Fibroblast of lung (primary cell): ENCODE measurements at regions not wholly inside any gene's neighbourhood (a gene's known extent, or its start where the extent isn't known, plus 50 kb on each side); places are given as distances from the start of the nearest gene placed in this dataset.

Source experiments
- DNase-seq, 2 donors: peaks; one replicate each; pipeline versions ENCODE4 v3.0.0 to v3.0.0-alpha.2; 2010; ENCODE audit warnings: low read depth in 2 of 2
- H2AFZ ChIP-seq: 2 replicates; pipeline ENCODE4 v1.5.1; 2012; ENCODE audit warnings: low read length, control low read depth, inconsistent platforms
- H3K27ac ChIP-seq: 2 replicates; pipeline ENCODE4 v1.5.1; 2011; ENCODE audit warnings: low read length, control low read depth; ENCODE audit not compliant: insufficient read depth
- H3K27me3 ChIP-seq: 2 replicates; pipeline ENCODE4 v1.5.1; 2011; ENCODE audit warnings: mild to moderate bottlenecking, low read length; ENCODE audit not compliant: control insufficient read depth, insufficient read depth
- H3K36me3 ChIP-seq: 2 replicates; pipeline ENCODE4 v1.5.1; 2011; ENCODE audit warnings: low read length; ENCODE audit not compliant: control insufficient read depth, insufficient read depth
- H3K4me1 ChIP-seq: 2 replicates; pipeline ENCODE4 v1.5.1; 2011; ENCODE audit warnings: low read length; ENCODE audit not compliant: control insufficient read depth, insufficient read depth; ENCODE audit errors: extremely low read depth
- H3K4me2 ChIP-seq: 2 replicates; pipeline ENCODE4 v1.5.1; 2011; ENCODE audit warnings: low read length, control low read depth; ENCODE audit not compliant: insufficient read depth; ENCODE audit errors: extremely low read depth
- H3K4me3 ChIP-seq, 4 experiments: fragments of 200-600 bp in 1 of 4; sonication (generic) in 1 of 4; replicated peaks in 1 of 4; 2 replicates each; pipeline ENCODE4 v1.5.1; 2011 to 2016; ENCODE audit warnings: low read length in 4 of 4, low read depth in 3 of 4, mild to moderate bottlenecking in 3 of 4, control low read depth in 2 of 4, inconsistent platforms in 1 of 4, mixed read lengths in 1 of 4; ENCODE audit not compliant: insufficient read depth in 1 of 4; ENCODE audit errors: control extremely low read depth in 1 of 4
- H3K79me2 ChIP-seq: 2 replicates; pipeline ENCODE4 v1.5.1; 2012; ENCODE audit warnings: mild to moderate bottlenecking, low read length, inconsistent platforms; ENCODE audit not compliant: control insufficient read depth, insufficient read depth
- H3K9ac ChIP-seq: 2 replicates; pipeline ENCODE4 v1.5.1; 2011; ENCODE audit warnings: mild to moderate bottlenecking, low read length, control low read depth; ENCODE audit not compliant: insufficient read depth
- H3K9me3 ChIP-seq: 2 replicates; pipeline ENCODE4 v1.5.1; 2012; ENCODE audit warnings: low read depth, low read length; ENCODE audit not compliant: control insufficient read depth, insufficient read depth
- H4K20me1 ChIP-seq: 2 replicates; pipeline ENCODE4 v1.5.1; 2011; ENCODE audit warnings: low read length; ENCODE audit not compliant: control insufficient read depth, insufficient read depth; ENCODE audit errors: extremely low read depth
- EZH2 ChIP-seq: IDR thresholded peaks from 2 replicates; pipeline ENCODE4 v1.5.1; 2012; ENCODE audit warnings: low read length, control low read depth, mild to moderate bottlenecking; ENCODE audit errors: missing control alignments
- TF ChIP-seq, protein P1 (sequence below), 2 donors: IDR thresholded peaks in 1 of 2; conservative IDR thresholded peaks in 1 of 2; 1 replicate in 1 of 2; 2 replicates in 1 of 2; pipeline ENCODE4 v1.5.1; 2011 to 2012; ENCODE audit warnings: low read length in 2 of 2, control low read depth in 1 of 2, inconsistent platforms in 1 of 2, low read depth in 1 of 2, mild to moderate bottlenecking in 1 of 2

DNA sequence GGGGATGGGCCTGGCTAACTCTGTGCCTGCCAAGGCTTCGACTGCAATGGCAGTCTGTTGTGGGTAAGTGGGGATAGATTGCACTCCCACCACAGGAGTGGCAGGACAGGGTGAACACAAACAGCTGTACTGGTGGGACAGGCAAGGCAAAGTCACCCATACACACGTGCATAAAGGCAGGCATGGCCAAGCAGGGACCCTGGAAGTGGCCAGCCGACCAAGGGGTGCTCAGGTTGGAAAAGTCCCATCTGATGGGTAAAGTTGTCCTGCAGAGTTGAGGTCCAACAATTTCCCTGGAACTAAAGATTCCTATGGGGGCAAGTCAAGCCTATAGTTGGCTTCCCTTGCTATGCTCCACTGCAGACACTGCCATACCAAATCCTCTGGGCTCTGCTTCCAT lies 1961.9 kb upstream of the ADGRL3 start:
- Histone ChIP-seq H4K20me1 (no peaks in the 10 kb centered on the region), H3K36me3 (no peaks in the 10 kb centered on the region), H3K9me3 (no peaks in the 10 kb centered on the region), H3K4me1 (no peaks in the 10 kb centered on the region), H3K9ac (no peak overlapping the region), H3K4me3 (no peak overlapping the region), H3K27ac (no peak overlapping the region), H3K79me2 (no peaks in the 10 kb centered on the region), H3K27me3 (no peaks in the 10 kb centered on the region), H3K4me2 (no peak overlapping the region), H2AFZ (no peak overlapping the region)
- no peak for DNase-seq
- TF ChIP-seq EZH2, result no peak
- TF ChIP-seq, protein P1, sequence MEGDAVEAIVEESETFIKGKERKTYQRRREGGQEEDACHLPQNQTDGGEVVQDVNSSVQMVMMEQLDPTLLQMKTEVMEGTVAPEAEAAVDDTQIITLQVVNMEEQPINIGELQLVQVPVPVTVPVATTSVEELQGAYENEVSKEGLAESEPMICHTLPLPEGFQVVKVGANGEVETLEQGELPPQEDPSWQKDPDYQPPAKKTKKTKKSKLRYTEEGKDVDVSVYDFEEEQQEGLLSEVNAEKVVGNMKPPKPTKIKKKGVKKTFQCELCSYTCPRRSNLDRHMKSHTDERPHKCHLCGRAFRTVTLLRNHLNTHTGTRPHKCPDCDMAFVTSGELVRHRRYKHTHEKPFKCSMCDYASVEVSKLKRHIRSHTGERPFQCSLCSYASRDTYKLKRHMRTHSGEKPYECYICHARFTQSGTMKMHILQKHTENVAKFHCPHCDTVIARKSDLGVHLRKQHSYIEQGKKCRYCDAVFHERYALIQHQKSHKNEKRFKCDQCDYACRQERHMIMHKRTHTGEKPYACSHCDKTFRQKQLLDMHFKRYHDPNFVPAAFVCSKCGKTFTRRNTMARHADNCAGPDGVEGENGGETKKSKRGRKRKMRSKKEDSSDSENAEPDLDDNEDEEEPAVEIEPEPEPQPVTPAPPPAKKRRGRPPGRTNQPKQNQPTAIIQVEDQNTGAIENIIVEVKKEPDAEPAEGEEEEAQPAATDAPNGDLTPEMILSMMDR (conservative IDR thresholded peaks at IDR 0.05 in 1 of 2, IDR thresholded peaks at IDR 0.05 in 1 of 2; ENCODE audit: low read depth in 1 of 2, low read length in 2 of 2), result no peak

DNA sequence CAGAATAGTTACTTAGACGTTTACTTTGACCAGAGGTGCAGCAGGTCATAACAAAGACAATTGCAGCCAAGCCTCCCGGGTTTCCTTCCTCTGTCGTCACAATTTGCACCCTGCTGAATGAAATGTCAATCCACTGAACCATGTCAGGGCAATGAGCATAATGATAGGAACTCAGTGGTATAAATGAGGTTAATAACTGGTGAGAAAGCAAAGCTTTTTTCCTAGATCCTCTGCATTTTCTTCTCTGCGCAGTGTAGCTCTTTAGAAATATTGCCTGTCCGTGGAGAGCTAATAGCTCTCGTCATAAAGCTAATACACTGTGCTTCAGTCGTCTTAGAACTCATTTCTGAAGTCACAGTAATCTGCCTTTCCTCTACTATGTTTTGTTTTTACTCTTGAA lies 1960.1 kb upstream of the ADGRL3 start:
- H3K4me3 ChIP-seq, result no peak overlapping the region
- no peaks in the 10 kb centered on the region for H3K9me3 ChIP-seq
- no peak for TF ChIP-seq EZH2
- TF ChIP-seq, protein P1 (conservative IDR thresholded peaks at IDR 0.05 in 1 of 2, IDR thresholded peaks at IDR 0.05 in 1 of 2; ENCODE audit: low read depth in 1 of 2, low read length in 2 of 2), result no peak
- no peak for DNase-seq
- H4K20me1 ChIP-seq, result no peaks in the 10 kb centered on the region
- H3K27ac ChIP-seq, result no peak overlapping the region
- no peaks in the 10 kb centered on the region for H3K79me2 ChIP-seq
- H2AFZ ChIP-seq, result no peak overlapping the region
- H3K4me1 ChIP-seq, result no peaks in the 10 kb centered on the region
- no peak overlapping the region for H3K9ac ChIP-seq
- H3K36me3 ChIP-seq, result no peaks in the 10 kb centered on the region
- H3K27me3 ChIP-seq, result no peaks in the 10 kb centered on the region
- no peak overlapping the region for H3K4me2 ChIP-seq

DNA sequence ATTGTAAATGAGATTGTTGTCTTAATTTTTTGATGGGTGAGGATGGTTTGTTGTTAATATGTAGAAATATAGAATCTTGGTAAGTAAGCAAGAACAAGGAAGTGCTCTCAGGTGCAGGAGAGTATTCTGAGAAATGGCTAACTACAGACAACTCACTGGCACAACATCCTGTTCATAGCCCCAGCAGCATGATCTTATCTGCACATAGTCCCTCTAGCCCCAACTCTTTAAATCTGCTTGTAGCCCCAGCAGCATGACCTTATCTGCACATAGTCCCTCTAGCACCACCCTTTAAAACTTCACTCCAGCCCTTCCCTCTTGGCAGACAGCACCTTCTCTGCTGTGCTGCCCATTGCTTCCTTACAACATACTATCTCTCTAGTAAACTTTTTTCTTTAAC lies 1957.1 kb upstream of the ADGRL3 start:
- Histone ChIP-seq H3K27ac (no peak overlapping the region), H3K36me3 (no peaks in the 10 kb centered on the region), H2AFZ (no peak overlapping the region), H3K4me2 (no peak overlapping the region), H3K79me2 (no peaks in the 10 kb centered on the region), H3K4me1 (no peaks in the 10 kb centered on the region), H3K9ac (no peak overlapping the region), H3K9me3 (no peaks in the 10 kb centered on the region), H3K27me3 (no peaks in the 10 kb centered on the region), H3K4me3 (no peak overlapping the region), H4K20me1 (no peaks in the 10 kb centered on the region)
- TF ChIP-seq, protein P1 (conservative IDR thresholded peaks at IDR 0.05 in 1 of 2, IDR thresholded peaks at IDR 0.05 in 1 of 2; ENCODE audit: low read depth in 1 of 2, low read length in 2 of 2), result no peak
- TF ChIP-seq EZH2, result no peak
- no peak for DNase-seq
